HG03571 (cell line): ENCODE measurements at regions not wholly inside any gene's neighbourhood (a gene's known extent, or its start where the extent isn't known, plus 50 kb on each side); places are given as distances from the start of the nearest gene placed in this dataset.

ENCODE experiments used
- ATAC-seq: cut with Tn5 transposase; IDR thresholded peaks from one replicate; pipeline ENCODE4 v1.9.1; 2021; ENCODE audit not compliant: unreplicated experiment

- no peak for ATAC-seq
These were observed 167.7 kb upstream of the RASA1 start for GRCh38 chr5:87099968-87100367.

- ATAC-seq: no peak
These were observed 166.4 kb upstream of the RASA1 start for GRCh38 chr5:87101321-87101720.

DNA sequence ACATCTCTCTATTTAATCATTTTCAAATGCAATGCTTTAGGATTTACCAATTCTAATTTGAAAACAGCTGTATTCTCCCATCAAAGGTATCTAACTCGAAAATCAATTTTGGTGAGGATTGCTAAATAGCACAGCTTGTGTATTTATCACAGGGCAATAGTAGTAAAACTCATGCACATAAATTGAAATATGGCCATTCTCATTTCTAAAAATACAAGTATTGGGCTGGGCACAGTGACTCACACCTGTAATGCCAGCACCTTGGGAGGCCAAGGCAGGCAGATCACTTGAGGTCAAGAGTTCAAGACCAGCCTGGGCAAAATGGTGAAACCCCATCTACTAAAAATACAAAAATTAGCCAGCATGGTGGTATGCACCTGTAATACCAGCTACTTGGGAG is 164.8 kb upstream of the RASA1 start:
- no peak for ATAC-seq

DNA sequence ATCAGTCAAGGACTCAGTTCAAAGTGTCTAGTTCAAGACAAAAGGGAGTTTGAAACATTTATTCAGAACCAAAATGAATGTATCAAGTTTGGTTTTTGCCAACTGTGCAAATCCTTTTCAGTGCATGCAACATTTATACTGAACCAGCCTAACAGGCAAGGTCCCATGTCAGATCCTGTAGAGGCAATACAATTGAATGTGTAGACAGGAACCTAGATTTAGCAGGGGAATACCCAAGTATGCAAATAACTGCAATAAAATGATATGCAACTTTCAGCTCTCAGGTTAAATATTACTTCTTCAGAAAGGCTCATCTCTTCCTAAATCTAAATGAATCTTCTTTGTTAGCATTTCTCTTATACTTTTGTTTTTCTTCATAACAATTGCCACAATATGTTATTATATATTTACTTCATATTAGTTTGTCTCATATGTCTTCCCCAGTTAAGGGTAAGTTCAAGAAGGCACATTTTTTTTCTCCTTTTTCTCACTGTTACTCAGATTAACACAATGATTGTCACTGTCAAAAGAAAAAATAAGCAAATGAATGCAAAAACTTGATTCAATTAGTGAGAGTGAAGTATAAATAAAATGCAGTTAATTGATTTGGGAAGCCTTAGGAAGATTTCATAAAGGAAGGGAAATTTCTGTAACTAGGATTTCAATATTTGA is 163.9 kb upstream of the RASA1 start:
- ATAC-seq: peak; percentile 89

DNA sequence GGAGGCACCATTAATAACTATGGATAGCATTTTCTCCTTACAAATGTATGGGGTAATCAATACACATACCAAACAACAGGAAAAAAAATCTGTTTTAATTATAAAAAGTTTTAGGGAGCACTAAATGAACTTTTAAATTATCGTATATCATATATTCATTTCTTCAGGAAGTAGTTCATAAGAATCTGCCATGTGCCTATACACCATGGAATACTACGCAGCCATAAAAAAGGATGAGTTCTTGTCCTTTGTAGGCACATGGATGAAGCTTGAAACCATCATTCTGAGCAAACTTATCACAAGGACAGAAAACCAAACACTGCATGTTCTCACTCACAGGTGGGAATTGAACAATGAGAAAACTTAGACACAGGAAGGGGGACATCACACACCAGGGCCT is 162.1 kb upstream of the RASA1 start:
- no peak for ATAC-seq

- ATAC-seq: no peak
These were observed 157.9 kb upstream of the RASA1 start for GRCh38 chr5:87109746-87110145.

- no peak for ATAC-seq
These were observed 157.0 kb upstream of the RASA1 start for GRCh38 chr5:87110721-87111120.

DNA sequence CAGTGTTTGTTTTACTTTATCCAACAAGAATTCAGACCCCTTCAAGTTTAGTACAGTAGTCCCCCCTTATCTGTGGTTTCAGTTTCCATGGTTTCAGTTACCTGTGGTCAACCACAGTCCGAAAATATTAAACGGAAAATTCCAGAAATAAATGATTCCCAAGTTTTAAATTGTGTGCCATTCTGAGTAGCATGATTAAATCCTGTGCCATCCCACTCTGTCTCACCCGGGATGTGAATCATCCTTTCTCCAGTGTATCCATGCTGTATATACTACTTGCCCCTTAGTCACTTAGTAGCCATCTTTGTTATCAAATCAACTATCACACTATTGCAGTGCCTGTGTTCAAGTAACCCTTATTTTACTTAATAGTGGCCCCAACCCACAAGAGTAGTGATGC is 153.8 kb upstream of the RASA1 start:
- ATAC-seq: no peak

GRCh38 chr5:87114631-87115030 is 153.1 kb upstream of the RASA1 start:
- ATAC-seq: no peak

GRCh38 chr5:87115839-87116364 is 151.8 kb upstream of the RASA1 start:
- ATAC-seq: no peak

GRCh38 chr5:87116825-87117512 is 150.7 kb upstream of the RASA1 start:
- peak; percentile 80 for ATAC-seq

- no peak for ATAC-seq
These were observed 148.1 kb upstream of the RASA1 start for GRCh38 chr5:87119588-87119987.

- ATAC-seq: no peak
These were observed 147.0 kb upstream of the RASA1 start for GRCh38 chr5:87120518-87121303.

DNA sequence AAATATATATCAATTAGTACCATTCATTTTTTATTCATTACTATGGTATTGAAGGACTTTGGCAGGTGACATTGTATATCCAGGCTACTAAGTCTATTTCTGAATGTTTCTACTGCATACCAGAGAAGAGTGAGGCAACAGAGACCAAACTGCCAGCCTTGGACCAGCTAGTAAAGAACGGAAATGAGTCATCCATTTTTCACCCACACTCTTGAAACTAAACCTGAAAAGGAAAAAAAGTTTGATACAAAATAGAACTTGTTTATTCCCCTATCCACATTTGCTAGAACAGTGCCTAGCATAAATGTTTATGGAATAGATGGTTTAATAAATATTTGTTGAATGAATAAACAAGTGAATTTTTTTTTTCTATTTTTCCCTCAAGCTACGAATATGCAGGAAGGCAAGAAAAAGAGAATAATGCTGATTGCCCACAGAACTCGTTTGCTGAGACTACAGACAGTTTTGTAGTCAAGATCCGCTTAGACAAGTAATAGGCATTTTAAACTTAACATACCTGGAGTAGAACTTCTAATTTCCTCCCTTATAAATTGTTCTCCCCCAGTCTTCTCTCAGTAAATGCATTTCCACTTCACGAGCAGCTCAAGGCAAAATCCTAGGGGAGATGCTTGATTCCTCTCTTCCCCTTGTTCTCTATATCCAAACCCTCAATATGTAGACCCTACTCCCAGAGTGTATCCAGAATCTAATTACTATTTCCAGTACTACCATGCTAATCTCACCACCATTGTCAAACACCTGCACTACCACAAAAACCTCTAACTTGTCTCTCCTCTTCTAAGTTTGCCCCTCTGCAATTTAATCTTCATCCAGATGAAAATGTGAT is 146.2 kb upstream of the RASA1 start:
- ATAC-seq: peak; percentile 77

- ATAC-seq: no peak
These were observed 145.3 kb upstream of the RASA1 start for GRCh38 chr5:87122151-87122977.

DNA sequence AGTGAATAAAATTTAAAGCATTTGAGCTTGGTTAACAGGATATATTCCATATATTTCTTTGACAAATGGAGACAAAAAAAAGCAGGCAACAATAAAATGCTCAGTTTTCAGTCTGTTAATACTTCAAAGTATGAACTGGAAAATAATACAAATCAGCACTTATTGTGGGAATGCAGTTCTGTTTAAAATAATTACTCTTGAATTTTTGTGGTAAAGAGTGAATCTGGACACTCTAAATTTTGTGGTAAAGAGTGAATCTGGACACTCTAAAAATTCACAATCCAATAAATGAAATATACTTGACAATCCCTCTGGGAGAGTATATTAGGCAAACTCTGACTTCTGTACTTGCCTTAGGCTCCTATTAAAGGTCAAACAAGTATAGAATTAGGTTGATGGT is 141.9 kb upstream of the RASA1 start:
- no peak for ATAC-seq

- ATAC-seq: no peak
These were observed 140.8 kb upstream of the RASA1 start for GRCh38 chr5:87126869-87127268.

DNA sequence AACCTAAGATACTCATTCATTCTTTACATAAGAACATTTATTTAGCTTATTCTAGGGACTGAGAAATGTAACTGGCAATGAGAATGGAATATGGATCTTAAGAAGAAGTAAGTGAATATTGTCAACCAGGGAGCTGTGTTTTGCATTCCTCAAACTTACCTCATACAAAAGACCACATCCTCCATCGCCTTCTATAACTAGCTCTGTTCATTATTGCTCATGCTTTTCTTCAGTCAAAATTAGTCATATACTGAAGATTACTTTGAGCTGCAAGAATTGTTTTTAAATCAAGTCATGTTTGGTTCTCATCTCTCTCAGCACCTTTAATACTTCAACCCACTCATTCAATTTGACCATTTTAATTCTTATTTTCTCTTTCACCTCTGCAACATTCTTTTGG is 140.3 kb upstream of the RASA1 start:
- no peak for ATAC-seq

- no peak for ATAC-seq
These were observed 139.6 kb upstream of the RASA1 start for GRCh38 chr5:87127956-87128687.
